ENCODE measurements at regions not wholly inside any gene's neighbourhood (a gene's known extent, or its start where the extent isn't known, plus 50 kb on each side); places are given as distances from the start of the nearest gene placed in this dataset.

DNA sequence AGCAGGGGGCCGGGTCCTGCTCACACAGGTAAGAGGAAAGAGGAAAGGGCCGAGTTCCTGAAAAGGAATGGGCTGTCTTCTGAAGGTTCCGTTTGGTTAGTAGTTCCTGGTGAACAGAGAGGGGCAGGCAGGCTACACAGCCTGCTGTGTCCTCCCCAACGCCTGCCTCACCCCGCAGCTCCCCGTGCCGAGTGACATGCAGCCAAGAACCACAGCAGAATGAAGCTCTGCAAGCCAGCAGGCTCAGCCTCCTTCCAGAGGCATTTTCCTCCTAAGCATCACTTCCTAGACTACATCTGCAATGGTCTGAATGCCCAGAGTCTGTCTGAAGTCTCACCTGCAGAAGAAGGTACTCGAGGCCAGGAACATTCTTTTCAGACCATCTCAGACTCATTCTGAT is 202.4 kb upstream of the TCERG1L start:
- no peaks in the 10 kb centered on the region for H3K4me1 ChIP-seq
- FAIRE-seq: no peak
- no peak overlapping the region for H3K27ac ChIP-seq
- DNase-seq (ENCODE audit: low read depth in 1 of 2, low spot score in 1 of 2): no peak
- no peak overlapping the region for H3K4me3 ChIP-seq
- no peaks in the 10 kb centered on the region; the same call in 2 of the 3 replicates for H3K9me3 ChIP-seq
- TF ChIP-seq, protein P1, sequence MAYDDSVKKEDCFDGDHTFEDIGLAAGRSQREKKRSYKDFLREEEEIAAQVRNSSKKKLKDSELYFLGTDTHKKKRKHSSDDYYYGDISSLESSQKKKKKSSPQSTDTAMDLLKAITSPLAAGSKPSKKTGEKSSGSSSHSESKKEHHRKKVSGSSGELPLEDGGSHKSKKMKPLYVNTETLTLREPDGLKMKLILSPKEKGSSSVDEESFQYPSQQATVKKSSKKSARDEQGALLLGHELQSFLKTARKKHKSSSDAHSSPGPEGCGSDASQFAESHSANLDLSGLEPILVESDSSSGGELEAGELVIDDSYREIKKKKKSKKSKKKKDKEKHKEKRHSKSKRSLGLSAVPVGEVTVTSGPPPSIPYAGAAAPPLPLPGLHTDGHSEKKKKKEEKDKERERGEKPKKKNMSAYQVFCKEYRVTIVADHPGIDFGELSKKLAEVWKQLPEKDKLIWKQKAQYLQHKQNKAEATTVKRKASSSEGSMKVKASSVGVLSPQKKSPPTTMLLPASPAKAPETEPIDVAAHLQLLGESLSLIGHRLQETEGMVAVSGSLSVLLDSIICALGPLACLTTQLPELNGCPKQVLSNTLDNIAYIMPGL (CRISPR knock-in tag; IDR thresholded peaks at IDR 0.05; ENCODE audit: borderline replicate concordance): no peak
- no peak for TF ChIP-seq RAD21 (conservative IDR thresholded peaks at IDR 0.05 in 1 of 2, IDR thresholded peaks at IDR 0.05 in 1 of 2)
- no peak for TF ChIP-seq GATA3 (IDR thresholded peaks at IDR 0.05; ENCODE audit: borderline replicate concordance)
- TF ChIP-seq ZNF302 (CRISPR knock-in tag; IDR thresholded peaks at IDR 0.05): no peak
- no peak for ATAC-seq
- H3K4me2 ChIP-seq: no peak overlapping the region
- WGBS (ENCODE audit: missing lambda C conversion rate): 6% methylated on average over 6 of the region's 8 CpGs
- ChIA-PET CTCF (interaction anchor here (1.0 kb wide), 1 partner anchor 43 kb away, joined by 3 read pairs; no protein-coding TSS in a partner anchor), POLR2A (no interaction called here)

DNA sequence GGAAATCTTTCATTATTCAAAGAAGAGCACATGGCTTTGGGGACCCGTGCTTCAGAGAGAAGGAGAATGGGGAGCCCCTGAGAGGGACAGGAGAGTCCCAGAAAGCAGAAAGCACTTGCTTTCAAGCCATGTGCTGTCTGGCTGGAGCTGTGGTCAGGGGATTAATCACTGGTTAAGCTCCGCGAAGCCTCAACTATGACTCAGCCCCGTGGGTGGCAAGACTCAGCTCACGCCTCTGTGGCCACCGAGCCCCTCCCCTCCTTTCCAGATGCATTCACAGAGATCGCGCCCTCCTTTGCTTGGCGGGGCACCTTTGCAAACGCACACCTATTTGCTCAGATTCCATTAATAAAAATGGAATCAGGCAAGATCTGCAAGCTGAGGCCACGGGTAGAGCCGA is 202.9 kb upstream of the TCERG1L start:
- Histone ChIP-seq H3K4me3 (no peak overlapping the region), H3K27ac (no peak overlapping the region), H3K4me1 (no peaks in the 10 kb centered on the region), H3K9me3 (no peaks in the 10 kb centered on the region; the same call in 2 of the 3 replicates), H3K4me2 (no peak overlapping the region)
- POLR2A ChIA-PET: no interaction called here
- ATAC-seq (no peak), FAIRE-seq (no peak), DNase-seq (ENCODE audit: low read depth in 1 of 2, low spot score in 1 of 2) (no peak)
- CTCF ChIA-PET: no interaction called here
- WGBS (ENCODE audit: missing lambda C conversion rate): 9% methylated on average over 12 of the region's 12 CpGs
- no peak for TF ChIP-seq HOXB13 (CRISPR knock-in tag; IDR thresholded peaks at IDR 0.05; ENCODE audit: low read depth)
- no peak for TF ChIP-seq NPAS2 (CRISPR knock-in tag; IDR thresholded peaks at IDR 0.05; ENCODE audit: borderline replicate concordance)
- TF ChIP-seq EP300 (IDR thresholded peaks at IDR 0.05): no peak
- TF ChIP-seq KDM1A (IDR thresholded peaks at IDR 0.05; ENCODE audit: low read depth): no peak

DNA sequence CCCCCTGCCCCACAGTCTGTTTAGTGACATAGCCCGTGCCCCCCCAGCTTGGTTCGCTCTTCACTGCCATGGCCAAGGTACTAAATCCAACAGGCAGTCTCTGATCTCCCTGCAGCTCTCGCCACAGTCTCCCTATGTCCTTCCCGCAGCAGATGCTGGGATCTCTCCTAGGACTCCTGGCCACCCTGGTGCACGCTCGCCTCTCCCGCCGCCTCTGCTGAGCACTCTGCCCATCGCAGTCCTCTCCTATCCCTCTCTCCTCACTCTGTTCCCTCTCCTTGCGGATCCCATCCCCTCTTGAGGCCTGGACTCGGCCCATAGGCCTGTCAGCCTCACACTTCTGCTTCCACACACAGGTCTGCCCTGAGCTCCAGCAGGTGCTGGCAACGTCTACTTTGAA is 204.8 kb upstream of the TCERG1L start:
- ChIA-PET POLR2A (no interaction called here), CTCF (no interaction called here)
- Histone ChIP-seq H3K9me3 (no peaks in the 10 kb centered on the region; the same call in 2 of the 3 replicates), H3K4me2 (no peak overlapping the region), H3K27ac (no peak overlapping the region), H3K4me3 (no peak overlapping the region), H3K4me1 (no peaks in the 10 kb centered on the region)
- no peak for TF ChIP-seq BHLHE40 (IDR thresholded peaks at IDR 0.05; ENCODE audit: low read depth, low read length)
- TF ChIP-seq, protein P2, sequence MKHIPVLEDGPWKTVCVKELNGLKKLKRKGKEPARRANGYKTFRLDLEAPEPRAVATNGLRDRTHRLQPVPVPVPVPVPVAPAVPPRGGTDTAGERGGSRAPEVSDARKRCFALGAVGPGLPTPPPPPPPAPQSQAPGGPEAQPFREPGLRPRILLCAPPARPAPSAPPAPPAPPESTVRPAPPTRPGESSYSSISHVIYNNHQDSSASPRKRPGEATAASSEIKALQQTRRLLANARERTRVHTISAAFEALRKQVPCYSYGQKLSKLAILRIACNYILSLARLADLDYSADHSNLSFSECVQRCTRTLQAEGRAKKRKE (CRISPR knock-in tag; IDR thresholded peaks at IDR 0.05; ENCODE audit: low read depth): no peak
- no peak for TF ChIP-seq TP53 (CRISPR knock-in tag; IDR thresholded peaks at IDR 0.05)
- no peak for TF ChIP-seq JUNB (IDR thresholded peaks at IDR 0.05)
- FAIRE-seq: no peak
- 42% methylated on average over 12 of the region's 12 CpGs for WGBS (ENCODE audit: missing lambda C conversion rate)
- ATAC-seq: no peak
- DNase-seq (ENCODE audit: low read depth in 1 of 2, low spot score in 1 of 2): no peak

DNA sequence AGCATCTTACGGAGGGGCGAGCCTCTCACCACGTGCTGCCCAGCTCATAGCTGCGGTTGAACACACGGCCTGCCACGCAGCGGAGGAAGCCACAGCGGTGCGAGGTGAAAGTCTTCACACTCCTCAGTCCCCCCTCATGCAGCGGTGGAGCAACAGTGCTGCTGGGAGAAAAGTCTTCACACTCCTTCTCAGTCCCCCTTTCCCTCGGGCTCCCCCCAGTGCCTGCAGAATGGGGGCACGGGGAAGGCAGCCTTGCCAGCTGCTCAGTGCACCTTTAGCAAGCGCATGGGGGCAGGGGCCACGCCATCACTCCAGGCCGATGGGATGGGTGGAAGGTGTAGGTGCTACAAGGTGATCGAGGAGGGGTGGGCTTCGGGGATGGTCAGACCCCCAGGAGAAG is 206.3 kb upstream of the TCERG1L start:
- Histone ChIP-seq H3K4me3 (no peak overlapping the region), H3K27ac (no peak overlapping the region), H3K4me1 (no peaks in the 10 kb centered on the region), H3K4me2 (no peak overlapping the region), H3K9me3 (no peaks in the 10 kb centered on the region)
- no peak for TF ChIP-seq JUNB (IDR thresholded peaks at IDR 0.05)
- TF ChIP-seq EHMT2 (IDR thresholded peaks at IDR 0.05; ENCODE audit: low read depth): no peak
- FAIRE-seq: no peak
- DNase-seq (ENCODE audit: low read depth in 1 of 2, low spot score in 1 of 2): no peak
- CTCF ChIA-PET: no interaction called here
- POLR2A ChIA-PET: no interaction called here
- ATAC-seq: no peak
- 29% methylated on average over 9 of the region's 17 CpGs for WGBS (ENCODE audit: missing lambda C conversion rate)
